Right lobe of liver (tissue), 6 donors: ENCODE measurements at regions not wholly inside any gene's neighbourhood (a gene's known extent, or its start where the extent isn't known, plus 50 kb on each side); places are given as distances from the start of the nearest gene placed in this dataset.

Source experiments
- ATAC-seq, 4 donors: fragments of 200-7000 bp; cut with Tn5 transposase; one replicate each; pipeline ENCODE4 v1.9.1; 2020; ENCODE audit warnings: mild to moderate bottlenecking in 4 of 4, moderate library complexity in 4 of 4
- DNase-seq, 3 donors: peaks; one replicate each; pipeline ENCODE4 v3.0.0-alpha.2; 2020
- H3K27ac ChIP-seq, 3 donors: fragments of 200-600 bp; one replicate each; pipeline ENCODE4 v1.8.0; 2022
- H3K27me3 ChIP-seq, 2 donors: fragments of 200-600 bp; one replicate each; pipeline ENCODE4 v1.8.0; 2022
- H3K36me3 ChIP-seq, 4 donors: fragments of 200-600 bp; sonication (generic) in 1 of 4; one replicate each; pipeline versions ENCODE4 v1.5.1 to v1.8.0; 2017 to 2022; ENCODE audit warnings: control low read depth in 1 of 4
- H3K4me1 ChIP-seq, 4 donors: fragments of 200-600 bp; sonication (generic) in 1 of 4; one replicate each; pipeline versions ENCODE4 v1.5.1 to v1.8.0; 2017 to 2022; ENCODE audit warnings: control low read depth in 1 of 4
- H3K4me3 ChIP-seq, 3 donors: fragments of 200-600 bp; one replicate each; pipeline ENCODE4 v1.8.0; 2022
- H3K9me3 ChIP-seq, 4 donors: fragments of 200-600 bp; sonication (generic) in 1 of 4; one replicate each; pipeline versions ENCODE4 v1.5.1 to v1.8.0; 2017 to 2022; ENCODE audit warnings: control low read depth in 1 of 4
- CTCF ChIP-seq, 4 donors: fragments of 200-600 bp in 3 of 4; fragments of 450-650 bp in 1 of 4; IDR thresholded peaks; one replicate each; pipeline versions ENCODE4 v1.5.1 to v1.8.0; 2016 to 2022; ENCODE audit warnings: antibody characterized with exemption in 4 of 4, mild to moderate bottlenecking in 2 of 4
- POLR2A ChIP-seq: fragments of 450-650 bp; IDR thresholded peaks from one replicate; pipeline ENCODE4 v1.6.1; 2017; ENCODE audit warnings: antibody characterized with exemption, mild to moderate bottlenecking
- WGBS: methylation state at CpG from one replicate; pipeline ENCODE4 v1.1.6; 2018; ENCODE audit warnings: low coverage, low lambda C conversion rate; ENCODE audit not compliant: insufficient coverage; ENCODE audit errors: missing lambda C conversion rate; 5-methylcytosine and 5-hydroxymethylcytosine counted together
- intact Hi-C, 2 donors: fragments of 100-400 bp; cut with DNase I; formaldehyde crosslinking; loops; one replicate each; pipeline versions ENCODE4 v1.11.2 to v1.14.1; 2022
- donor health status: DM: no; HTN: yes; CAD: no.
- donor health status: DM: no; HTN: no; CAD: no.
- donor health status: DM: no; HTN: no; CAD: no.
- donor health status: DM: no; HTN: yes; CAD: no.
- donor health status: DM: no; HTN: yes; CAD: no.

- no peak overlapping the region for H3K4me3 ChIP-seq
- intact Hi-C loops = no loop called here
- no peaks in the 10 kb centered on the region for H3K9me3 ChIP-seq
- TF ChIP-seq CTCF (IDR thresholded peaks at IDR 0.05) (no peak), POLR2A (no peak)
- H3K36me3 ChIP-seq = no peaks in the 10 kb centered on the region
- no peaks in the 10 kb centered on the region for H3K27me3 ChIP-seq
- H3K27ac ChIP-seq = no peak overlapping the region
- ATAC-seq (no peak), DNase-seq (no peak)
- H3K4me1 ChIP-seq = no peaks in the 10 kb centered on the region
These were observed 488.9 kb upstream of the RASGRP1 start for GRCh38 chr15:39053480-39053879.

GRCh38 chr15:39054128-39054732, 489.6 kb upstream of the RASGRP1 start:
- Histone ChIP-seq H3K27ac (no peak overlapping the region), H3K4me3 (no peak overlapping the region), H3K4me1 (no peaks in the 10 kb centered on the region), H3K9me3 (no peaks in the 10 kb centered on the region), H3K36me3 (no peaks in the 10 kb centered on the region), H3K27me3 (no peaks in the 10 kb centered on the region)
- ATAC-seq (no peak), DNase-seq (no peak)
- intact Hi-C loops = no loop called here
- TF ChIP-seq POLR2A (no peak), CTCF (IDR thresholded peaks at IDR 0.05) (no peak)
- WGBS = 67% methylated on average over 5 of the region's 5 CpGs

GRCh38 chr15:39056357-39056756, 491.7 kb upstream of the RASGRP1 start:
- WGBS = 94% methylated on average over 1 of the region's 1 CpG
- DNase-seq (no peak), ATAC-seq (no peak)
- Histone ChIP-seq H3K4me3 (no peak overlapping the region), H3K4me1 (no peaks in the 10 kb centered on the region), H3K36me3 (no peaks in the 10 kb centered on the region), H3K9me3 (no peaks in the 10 kb centered on the region), H3K27ac (no peak overlapping the region), H3K27me3 (no peaks in the 10 kb centered on the region)
- TF ChIP-seq CTCF (IDR thresholded peaks at IDR 0.05) (no peak), POLR2A (no peak)
- intact Hi-C loops = no loop called here

GRCh38 chr15:39058351-39059131, 493.9 kb upstream of the RASGRP1 start:
- H3K4me3 ChIP-seq = no peak overlapping the region
- no peaks in the 10 kb centered on the region for H3K27me3 ChIP-seq
- TF ChIP-seq CTCF (IDR thresholded peaks at IDR 0.05) = no peak
- TF ChIP-seq POLR2A = no peak
- intact Hi-C loops = no loop called here
- H3K9me3 ChIP-seq = no peaks in the 10 kb centered on the region
- DNase-seq = no peak
- no peaks in the 10 kb centered on the region for H3K4me1 ChIP-seq
- 66% methylated on average over 6 of the region's 6 CpGs for WGBS
- ATAC-seq = no peak
- no peak overlapping the region for H3K27ac ChIP-seq
- no peaks in the 10 kb centered on the region for H3K36me3 ChIP-seq
